WI38 (cell line): ENCODE measurements at regions not wholly inside any gene's neighbourhood (a gene's known extent, or its start where the extent isn't known, plus 50 kb on each side); places are given as distances from the start of the nearest gene placed in this dataset.

Source experiments
- H3K4me3 ChIP-seq: 2 replicates; pipeline ENCODE4 v1.5.1; 2011; ENCODE audit warnings: low read depth, mild to moderate bottlenecking, control low read depth, low read length
- TF ChIP-seq, protein P1 (sequence below): IDR thresholded peaks from 2 replicates; pipeline ENCODE4 v1.5.1; 2012; ENCODE audit warnings: low read depth, mild to moderate bottlenecking, control low read depth, low read length

- H3K4me3 ChIP-seq: no peak overlapping the region
- TF ChIP-seq, protein P1, sequence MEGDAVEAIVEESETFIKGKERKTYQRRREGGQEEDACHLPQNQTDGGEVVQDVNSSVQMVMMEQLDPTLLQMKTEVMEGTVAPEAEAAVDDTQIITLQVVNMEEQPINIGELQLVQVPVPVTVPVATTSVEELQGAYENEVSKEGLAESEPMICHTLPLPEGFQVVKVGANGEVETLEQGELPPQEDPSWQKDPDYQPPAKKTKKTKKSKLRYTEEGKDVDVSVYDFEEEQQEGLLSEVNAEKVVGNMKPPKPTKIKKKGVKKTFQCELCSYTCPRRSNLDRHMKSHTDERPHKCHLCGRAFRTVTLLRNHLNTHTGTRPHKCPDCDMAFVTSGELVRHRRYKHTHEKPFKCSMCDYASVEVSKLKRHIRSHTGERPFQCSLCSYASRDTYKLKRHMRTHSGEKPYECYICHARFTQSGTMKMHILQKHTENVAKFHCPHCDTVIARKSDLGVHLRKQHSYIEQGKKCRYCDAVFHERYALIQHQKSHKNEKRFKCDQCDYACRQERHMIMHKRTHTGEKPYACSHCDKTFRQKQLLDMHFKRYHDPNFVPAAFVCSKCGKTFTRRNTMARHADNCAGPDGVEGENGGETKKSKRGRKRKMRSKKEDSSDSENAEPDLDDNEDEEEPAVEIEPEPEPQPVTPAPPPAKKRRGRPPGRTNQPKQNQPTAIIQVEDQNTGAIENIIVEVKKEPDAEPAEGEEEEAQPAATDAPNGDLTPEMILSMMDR: no peak
Observed at GRCh38 chr1:234704106-234704887, 94.3 kb upstream of the IRF2BP2 start.

GRCh38 chr1:234702342-234703000, 92.5 kb upstream of the IRF2BP2 start:
- TF ChIP-seq, protein P1: no peak
- no peak overlapping the region for H3K4me3 ChIP-seq

DNA sequence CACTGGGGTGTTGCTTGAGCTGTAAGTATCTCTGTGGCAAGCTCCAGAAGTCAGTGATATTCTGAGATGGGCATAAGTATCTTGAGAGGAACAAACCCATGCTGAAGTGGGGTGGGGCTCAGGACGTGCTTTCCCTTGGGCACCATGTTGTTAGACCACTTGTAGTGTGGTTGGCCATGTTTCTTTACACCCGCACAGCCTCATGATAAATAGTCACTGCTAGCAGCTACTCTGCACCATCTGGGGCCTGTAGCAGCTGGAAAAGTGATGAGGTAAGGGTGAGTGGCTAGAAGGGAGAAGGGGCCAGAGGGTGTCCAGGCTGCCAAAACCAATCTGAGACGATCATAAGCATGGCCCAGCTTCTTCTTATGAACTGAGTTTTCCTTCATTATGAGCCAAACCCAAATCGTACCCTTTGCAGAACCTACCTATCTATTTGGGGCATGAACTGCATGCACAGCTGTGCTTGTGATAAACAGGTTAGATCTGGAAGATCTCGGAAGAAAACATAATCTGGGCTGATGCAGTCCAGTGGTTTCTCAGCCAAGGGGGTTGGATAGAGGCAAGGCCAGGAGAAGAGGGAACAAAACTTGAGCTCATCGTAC, 91.9 kb upstream of the IRF2BP2 start:
- H3K4me3 ChIP-seq: no peak overlapping the region
- TF ChIP-seq, protein P1: no peak

GRCh38 chr1:234699795-234700665, 90.1 kb upstream of the IRF2BP2 start:
- TF ChIP-seq, protein P1: no peak
- no peak overlapping the region for H3K4me3 ChIP-seq

DNA sequence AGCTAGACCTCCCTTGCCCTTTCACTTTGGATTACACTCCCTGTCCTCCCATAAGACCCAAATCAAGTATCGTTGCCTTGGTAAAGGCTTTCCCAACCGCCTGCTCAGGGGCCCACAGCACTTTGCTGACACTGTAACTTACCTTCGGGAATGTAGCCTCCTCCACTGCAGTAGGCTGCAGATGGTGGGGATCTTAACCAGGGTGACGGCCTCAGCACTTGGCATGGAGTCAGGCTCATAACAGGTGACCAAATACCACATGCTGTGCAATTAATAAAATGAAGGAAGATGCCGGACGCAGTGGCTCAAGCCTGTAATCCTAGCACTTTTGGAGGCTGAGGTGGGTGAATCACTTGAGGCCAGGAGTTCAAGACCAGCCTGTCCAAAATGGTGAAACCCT, 88.7 kb upstream of the IRF2BP2 start:
- no peak overlapping the region for H3K4me3 ChIP-seq
- TF ChIP-seq, protein P1: no peak

- no peak overlapping the region for H3K4me3 ChIP-seq
- TF ChIP-seq, protein P1: no peak
Observed at GRCh38 chr1:234697741-234698140, 87.8 kb upstream of the IRF2BP2 start.
